ENCODE measurements at regions not wholly inside any gene's neighbourhood (a gene's known extent, or its start where the extent isn't known, plus 50 kb on each side); places are given as distances from the start of the nearest gene placed in this dataset.

DNA sequence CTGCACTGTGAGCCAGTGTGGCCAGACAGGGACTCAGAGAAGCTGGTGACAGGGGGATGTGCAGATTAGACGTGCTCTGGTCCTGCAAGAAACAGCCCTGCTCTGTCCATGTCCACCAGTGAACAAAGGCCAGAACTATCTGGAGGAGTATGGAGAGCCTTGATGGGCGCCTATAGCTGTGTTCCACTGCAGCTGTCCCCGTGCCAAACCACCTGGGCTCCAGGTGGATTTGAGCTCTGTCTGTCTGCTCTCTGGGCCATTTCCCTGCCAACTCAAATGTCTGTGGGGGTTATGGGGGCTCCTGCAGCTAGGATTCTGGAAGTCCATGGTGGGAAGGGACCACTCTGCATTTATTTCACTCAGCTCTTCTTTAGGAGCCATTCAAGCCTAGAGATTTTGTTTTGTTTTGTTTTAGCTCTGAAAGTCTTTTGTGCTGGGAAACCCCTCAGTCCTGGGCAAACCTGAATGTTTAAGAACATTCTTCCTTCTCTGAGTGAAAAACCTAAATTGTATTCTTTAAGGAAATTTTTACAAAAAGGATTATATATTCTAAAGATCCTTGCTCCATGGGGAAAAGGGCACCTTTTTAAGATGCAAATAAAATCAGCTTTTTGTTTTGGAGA, 1039.5 kb upstream of the SORCS1 start:
- Histone ChIP-seq H3K9ac (ENCODE audit: low read length) (no peak overlapping the region), H3K4me2 (ENCODE audit: low read depth, low read length, poor library complexity, severe bottlenecking) (no peak overlapping the region), H3K79me2 (ENCODE audit: insufficient read depth, low read length) (no peaks in the 10 kb centered on the region), H2AFZ (ENCODE audit: low read depth, low read length, severe bottlenecking) (no peak overlapping the region), H3K4me3 (ENCODE audit: insufficient read depth, low read length, poor library complexity, severe bottlenecking) (no peak overlapping the region), H3F3A (ENCODE audit: insufficient read depth) (no peaks in the 10 kb centered on the region), H3K27me3 (ENCODE audit: low read length) (no peaks in the 10 kb centered on the region), H3K9me3 (ENCODE audit: insufficient read depth, low read length) (no peaks in the 10 kb centered on the region), H3K36me3 (ENCODE audit: low read length) (no peaks in the 10 kb centered on the region), H3K27ac (ENCODE audit: low read depth, low read length) (no peak overlapping the region), H3K9me2 (replicated peaks; ENCODE audit: insufficient read depth, low read length) (no peaks in the 10 kb centered on the region), H4K20me1 (ENCODE audit: low read depth, low read length) (no peaks in the 10 kb centered on the region)
- no peak for TF ChIP-seq EZH2phosphoT487 (conservative IDR thresholded peaks at IDR 0.05; ENCODE audit: low read length)
- TF ChIP-seq, protein P1, sequence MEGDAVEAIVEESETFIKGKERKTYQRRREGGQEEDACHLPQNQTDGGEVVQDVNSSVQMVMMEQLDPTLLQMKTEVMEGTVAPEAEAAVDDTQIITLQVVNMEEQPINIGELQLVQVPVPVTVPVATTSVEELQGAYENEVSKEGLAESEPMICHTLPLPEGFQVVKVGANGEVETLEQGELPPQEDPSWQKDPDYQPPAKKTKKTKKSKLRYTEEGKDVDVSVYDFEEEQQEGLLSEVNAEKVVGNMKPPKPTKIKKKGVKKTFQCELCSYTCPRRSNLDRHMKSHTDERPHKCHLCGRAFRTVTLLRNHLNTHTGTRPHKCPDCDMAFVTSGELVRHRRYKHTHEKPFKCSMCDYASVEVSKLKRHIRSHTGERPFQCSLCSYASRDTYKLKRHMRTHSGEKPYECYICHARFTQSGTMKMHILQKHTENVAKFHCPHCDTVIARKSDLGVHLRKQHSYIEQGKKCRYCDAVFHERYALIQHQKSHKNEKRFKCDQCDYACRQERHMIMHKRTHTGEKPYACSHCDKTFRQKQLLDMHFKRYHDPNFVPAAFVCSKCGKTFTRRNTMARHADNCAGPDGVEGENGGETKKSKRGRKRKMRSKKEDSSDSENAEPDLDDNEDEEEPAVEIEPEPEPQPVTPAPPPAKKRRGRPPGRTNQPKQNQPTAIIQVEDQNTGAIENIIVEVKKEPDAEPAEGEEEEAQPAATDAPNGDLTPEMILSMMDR (IDR thresholded peaks at IDR 0.05; ENCODE audit: insufficient read depth, low read length, poor library complexity, severe bottlenecking): no peak

DNA sequence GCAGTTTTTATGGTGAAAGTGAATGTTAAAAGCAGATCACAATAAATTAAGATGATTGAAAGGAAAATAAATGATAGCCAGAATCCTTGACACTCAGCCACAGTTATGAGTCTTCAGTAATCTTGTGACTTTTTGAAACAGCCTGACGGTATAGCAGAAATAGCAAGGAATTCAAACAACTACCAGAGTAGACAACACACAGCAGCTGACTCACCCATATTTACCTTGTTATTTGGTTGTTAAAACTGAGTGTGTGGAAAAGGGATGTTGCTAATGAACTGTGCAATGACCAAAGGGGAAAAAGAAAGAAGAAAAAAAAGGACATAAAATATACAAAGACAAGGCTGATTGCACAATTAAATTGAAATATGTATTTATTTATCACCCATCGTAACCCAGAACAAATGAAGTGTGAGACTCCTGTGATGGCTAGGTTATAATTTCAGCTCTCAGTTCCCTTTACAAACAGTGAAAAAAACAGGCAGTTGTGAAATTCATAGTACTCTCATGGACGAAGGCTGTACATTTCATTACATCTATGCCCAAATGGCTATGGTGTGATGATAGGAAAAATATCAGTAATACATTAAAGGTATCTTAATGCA, 1023.0 kb upstream of the SORCS1 start:
- Histone ChIP-seq H3K27ac (ENCODE audit: low read depth, low read length) (no peak overlapping the region), H3F3A (ENCODE audit: insufficient read depth) (no peaks in the 10 kb centered on the region), H3K9me3 (ENCODE audit: insufficient read depth, low read length) (no peaks in the 10 kb centered on the region), H3K4me3 (ENCODE audit: insufficient read depth, low read length, poor library complexity, severe bottlenecking) (no peak overlapping the region), H2AFZ (ENCODE audit: low read depth, low read length, severe bottlenecking) (no peak overlapping the region), H3K36me3 (ENCODE audit: low read length) (no peaks in the 10 kb centered on the region), H3K4me2 (ENCODE audit: low read depth, low read length, poor library complexity, severe bottlenecking) (no peak overlapping the region), H3K9me2 (replicated peaks; ENCODE audit: insufficient read depth, low read length) (no peaks in the 10 kb centered on the region), H4K20me1 (ENCODE audit: low read depth, low read length) (no peaks in the 10 kb centered on the region), H3K79me2 (ENCODE audit: insufficient read depth, low read length) (no peaks in the 10 kb centered on the region), H3K9ac (ENCODE audit: low read length) (no peak overlapping the region), H3K27me3 (ENCODE audit: low read length) (no peaks in the 10 kb centered on the region)
- TF ChIP-seq, protein P1 (IDR thresholded peaks at IDR 0.05; ENCODE audit: insufficient read depth, low read length, poor library complexity, severe bottlenecking): no peak
- TF ChIP-seq EZH2phosphoT487 (conservative IDR thresholded peaks at IDR 0.05; ENCODE audit: low read length): no peak

DNA sequence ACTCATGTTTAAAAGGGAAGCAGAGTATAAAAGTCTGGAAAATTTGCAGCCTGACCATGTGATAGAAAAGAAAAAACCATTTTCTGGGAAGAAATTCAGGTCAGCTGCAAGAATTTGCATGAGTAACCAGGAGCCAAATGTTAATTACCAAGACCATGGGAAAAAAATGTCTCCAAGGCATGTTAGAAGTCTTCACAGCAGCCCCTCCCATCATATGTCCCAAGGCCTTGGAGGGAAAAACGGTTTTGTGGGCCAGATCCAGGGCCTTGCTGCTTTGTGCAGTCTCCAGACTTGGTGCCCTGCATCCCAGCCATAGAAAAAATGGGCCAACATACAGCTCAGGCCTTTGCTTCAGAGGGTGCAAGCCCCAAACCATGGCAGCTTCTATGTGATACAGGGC, 1019.6 kb upstream of the SORCS1 start:
- Histone ChIP-seq H3K9ac (ENCODE audit: low read length) (no peak overlapping the region), H3K79me2 (ENCODE audit: insufficient read depth, low read length) (no peaks in the 10 kb centered on the region), H2AFZ (ENCODE audit: low read depth, low read length, severe bottlenecking) (no peak overlapping the region), H3K4me3 (ENCODE audit: insufficient read depth, low read length, poor library complexity, severe bottlenecking) (no peak overlapping the region), H3F3A (ENCODE audit: insufficient read depth) (no peaks in the 10 kb centered on the region), H3K4me2 (ENCODE audit: low read depth, low read length, poor library complexity, severe bottlenecking) (no peak overlapping the region), H3K27me3 (ENCODE audit: low read length) (no peaks in the 10 kb centered on the region), H3K9me2 (replicated peaks; ENCODE audit: insufficient read depth, low read length) (no peaks in the 10 kb centered on the region), H3K36me3 (ENCODE audit: low read length) (no peaks in the 10 kb centered on the region), H3K9me3 (ENCODE audit: insufficient read depth, low read length) (no peaks in the 10 kb centered on the region), H4K20me1 (ENCODE audit: low read depth, low read length) (no peaks in the 10 kb centered on the region), H3K27ac (ENCODE audit: low read depth, low read length) (no peak overlapping the region)
- TF ChIP-seq, protein P1 (IDR thresholded peaks at IDR 0.05; ENCODE audit: insufficient read depth, low read length, poor library complexity, severe bottlenecking): no peak
- no peak for TF ChIP-seq EZH2phosphoT487 (conservative IDR thresholded peaks at IDR 0.05; ENCODE audit: low read length)
